ENCODE measurements at regions not wholly inside any gene's neighbourhood (a gene's known extent, or its start where the extent isn't known, plus 50 kb on each side); places are given as distances from the start of the nearest gene placed in this dataset.

DNA sequence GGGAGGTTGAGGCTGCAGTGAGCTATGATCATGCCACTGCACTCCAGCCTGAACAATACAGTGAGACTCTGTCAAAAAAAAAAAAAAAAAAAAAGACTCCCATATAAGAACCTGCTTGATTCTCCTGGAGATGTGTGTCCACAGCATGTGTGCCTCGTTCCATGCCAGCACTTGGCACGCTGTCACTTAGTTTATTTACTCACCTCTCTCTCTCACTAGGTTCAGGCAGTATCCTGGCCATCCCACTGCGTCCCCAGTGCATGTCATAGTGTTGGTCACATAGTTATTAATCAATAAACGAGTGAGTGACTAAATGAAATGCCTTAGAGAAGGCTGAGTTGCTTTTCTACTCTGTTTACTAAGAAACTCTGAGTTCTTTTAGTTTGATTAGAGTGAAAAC lies 79.1 kb upstream of the GPR12 start:
- ATAC-seq, result no peak

DNA sequence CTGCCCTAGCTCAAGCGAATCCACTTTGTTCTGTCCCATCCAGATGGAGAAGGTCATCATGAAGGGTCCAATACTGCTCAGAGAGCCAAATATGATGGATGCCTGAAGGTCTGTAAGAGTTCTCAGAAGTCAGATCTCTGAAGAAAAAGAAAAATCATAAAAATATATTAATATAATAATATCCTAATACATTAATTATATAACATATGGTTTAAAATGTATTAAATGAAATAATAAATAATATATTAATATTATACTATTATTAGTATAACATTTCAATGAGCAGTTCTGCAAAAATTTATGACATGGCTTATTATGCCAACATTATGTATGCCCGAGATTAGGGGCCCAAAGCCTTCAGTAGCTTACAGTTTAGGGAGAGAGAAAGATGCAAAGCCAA lies 78.2 kb upstream of the GPR12 start:
- no peak for ATAC-seq
- TF ChIP-seq, protein P1, sequence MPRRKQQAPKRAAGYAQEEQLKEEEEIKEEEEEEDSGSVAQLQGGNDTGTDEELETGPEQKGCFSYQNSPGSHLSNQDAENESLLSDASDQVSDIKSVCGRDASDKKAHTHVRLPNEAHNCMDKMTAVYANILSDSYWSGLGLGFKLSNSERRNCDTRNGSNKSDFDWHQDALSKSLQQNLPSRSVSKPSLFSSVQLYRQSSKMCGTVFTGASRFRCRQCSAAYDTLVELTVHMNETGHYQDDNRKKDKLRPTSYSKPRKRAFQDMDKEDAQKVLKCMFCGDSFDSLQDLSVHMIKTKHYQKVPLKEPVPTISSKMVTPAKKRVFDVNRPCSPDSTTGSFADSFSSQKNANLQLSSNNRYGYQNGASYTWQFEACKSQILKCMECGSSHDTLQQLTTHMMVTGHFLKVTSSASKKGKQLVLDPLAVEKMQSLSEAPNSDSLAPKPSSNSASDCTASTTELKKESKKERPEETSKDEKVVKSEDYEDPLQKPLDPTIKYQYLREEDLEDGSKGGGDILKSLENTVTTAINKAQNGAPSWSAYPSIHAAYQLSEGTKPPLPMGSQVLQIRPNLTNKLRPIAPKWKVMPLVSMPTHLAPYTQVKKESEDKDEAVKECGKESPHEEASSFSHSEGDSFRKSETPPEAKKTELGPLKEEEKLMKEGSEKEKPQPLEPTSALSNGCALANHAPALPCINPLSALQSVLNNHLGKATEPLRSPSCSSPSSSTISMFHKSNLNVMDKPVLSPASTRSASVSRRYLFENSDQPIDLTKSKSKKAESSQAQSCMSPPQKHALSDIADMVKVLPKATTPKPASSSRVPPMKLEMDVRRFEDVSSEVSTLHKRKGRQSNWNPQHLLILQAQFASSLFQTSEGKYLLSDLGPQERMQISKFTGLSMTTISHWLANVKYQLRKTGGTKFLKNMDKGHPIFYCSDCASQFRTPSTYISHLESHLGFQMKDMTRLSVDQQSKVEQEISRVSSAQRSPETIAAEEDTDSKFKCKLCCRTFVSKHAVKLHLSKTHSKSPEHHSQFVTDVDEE (CRISPR knock-in tag; IDR thresholded peaks at IDR 0.05), result no peak
- TF ChIP-seq ZNF70 (CRISPR knock-in tag; IDR thresholded peaks at IDR 0.05) (no peak), ZNF565 (CRISPR knock-in tag; conservative IDR thresholded peaks at IDR 0.05; ENCODE audit: low read depth) (no peak)

More for the DNA sequence above, 79.1 kb upstream of the GPR12 start:
- no peak for TF ChIP-seq ISL1 (CRISPR knock-in tag; IDR thresholded peaks at IDR 0.05)
- no peak for TF ChIP-seq CSDC2 (CRISPR knock-in tag; IDR thresholded peaks at IDR 0.05)
- TF ChIP-seq ZNF565 (CRISPR knock-in tag; conservative IDR thresholded peaks at IDR 0.05; ENCODE audit: low read depth), result no peak
- TF ChIP-seq, protein P2, sequence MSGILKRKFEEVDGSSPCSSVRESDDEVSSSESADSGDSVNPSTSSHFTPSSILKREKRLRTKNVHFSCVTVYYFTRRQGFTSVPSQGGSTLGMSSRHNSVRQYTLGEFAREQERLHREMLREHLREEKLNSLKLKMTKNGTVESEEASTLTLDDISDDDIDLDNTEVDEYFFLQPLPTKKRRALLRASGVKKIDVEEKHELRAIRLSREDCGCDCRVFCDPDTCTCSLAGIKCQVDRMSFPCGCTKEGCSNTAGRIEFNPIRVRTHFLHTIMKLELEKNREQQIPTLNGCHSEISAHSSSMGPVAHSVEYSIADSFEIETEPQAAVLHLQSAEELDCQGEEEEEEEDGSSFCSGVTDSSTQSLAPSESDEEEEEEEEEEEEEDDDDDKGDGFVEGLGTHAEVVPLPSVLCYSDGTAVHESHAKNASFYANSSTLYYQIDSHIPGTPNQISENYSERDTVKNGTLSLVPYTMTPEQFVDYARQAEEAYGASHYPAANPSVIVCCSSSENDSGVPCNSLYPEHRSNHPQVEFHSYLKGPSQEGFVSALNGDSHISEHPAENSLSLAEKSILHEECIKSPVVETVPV (CRISPR knock-in tag; IDR thresholded peaks at IDR 0.05), result no peak
- no peak for TF ChIP-seq RARB (CRISPR knock-in tag; IDR thresholded peaks at IDR 0.05)
- TF ChIP-seq, protein P3, sequence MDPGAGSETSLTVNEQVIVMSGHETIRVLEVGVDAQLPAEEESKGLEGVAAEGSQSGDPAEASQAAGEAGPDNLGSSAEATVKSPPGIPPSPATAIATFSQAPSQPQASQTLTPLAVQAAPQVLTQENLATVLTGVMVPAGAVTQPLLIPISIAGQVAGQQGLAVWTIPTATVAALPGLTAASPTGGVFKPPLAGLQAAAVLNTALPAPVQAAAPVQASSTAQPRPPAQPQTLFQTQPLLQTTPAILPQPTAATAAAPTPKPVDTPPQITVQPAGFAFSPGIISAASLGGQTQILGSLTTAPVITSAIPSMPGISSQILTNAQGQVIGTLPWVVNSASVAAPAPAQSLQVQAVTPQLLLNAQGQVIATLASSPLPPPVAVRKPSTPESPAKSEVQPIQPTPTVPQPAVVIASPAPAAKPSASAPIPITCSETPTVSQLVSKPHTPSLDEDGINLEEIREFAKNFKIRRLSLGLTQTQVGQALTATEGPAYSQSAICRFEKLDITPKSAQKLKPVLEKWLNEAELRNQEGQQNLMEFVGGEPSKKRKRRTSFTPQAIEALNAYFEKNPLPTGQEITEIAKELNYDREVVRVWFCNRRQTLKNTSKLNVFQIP (CRISPR knock-in tag; IDR thresholded peaks at IDR 0.05; ENCODE audit: borderline replicate concordance, low read depth), result no peak
- no peak for TF ChIP-seq ZNF8 (CRISPR knock-in tag; IDR thresholded peaks at IDR 0.05)
- no peak for TF ChIP-seq OSR1 (CRISPR knock-in tag; IDR thresholded peaks at IDR 0.05)
- no peak for TF ChIP-seq TCF4 (CRISPR knock-in tag; IDR thresholded peaks at IDR 0.05; ENCODE audit: borderline replicate concordance)
- TF ChIP-seq SNAI2 (CRISPR knock-in tag; IDR thresholded peaks at IDR 0.05), result no peak
- TF ChIP-seq ZFP30 (CRISPR knock-in tag; IDR thresholded peaks at IDR 0.05), result no peak
- TF ChIP-seq, protein P4, sequence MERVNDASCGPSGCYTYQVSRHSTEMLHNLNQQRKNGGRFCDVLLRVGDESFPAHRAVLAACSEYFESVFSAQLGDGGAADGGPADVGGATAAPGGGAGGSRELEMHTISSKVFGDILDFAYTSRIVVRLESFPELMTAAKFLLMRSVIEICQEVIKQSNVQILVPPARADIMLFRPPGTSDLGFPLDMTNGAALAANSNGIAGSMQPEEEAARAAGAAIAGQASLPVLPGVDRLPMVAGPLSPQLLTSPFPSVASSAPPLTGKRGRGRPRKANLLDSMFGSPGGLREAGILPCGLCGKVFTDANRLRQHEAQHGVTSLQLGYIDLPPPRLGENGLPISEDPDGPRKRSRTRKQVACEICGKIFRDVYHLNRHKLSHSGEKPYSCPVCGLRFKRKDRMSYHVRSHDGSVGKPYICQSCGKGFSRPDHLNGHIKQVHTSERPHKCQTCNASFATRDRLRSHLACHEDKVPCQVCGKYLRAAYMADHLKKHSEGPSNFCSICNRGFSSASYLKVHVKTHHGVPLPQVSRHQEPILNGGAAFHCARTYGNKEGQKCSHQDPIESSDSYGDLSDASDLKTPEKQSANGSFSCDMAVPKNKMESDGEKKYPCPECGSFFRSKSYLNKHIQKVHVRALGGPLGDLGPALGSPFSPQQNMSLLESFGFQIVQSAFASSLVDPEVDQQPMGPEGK (CRISPR knock-in tag; IDR thresholded peaks at IDR 0.05; ENCODE audit: borderline replicate concordance), result no peak
- TF ChIP-seq ZC3H10 (CRISPR knock-in tag; IDR thresholded peaks at IDR 0.05), result no peak
- no peak for TF ChIP-seq TOX (CRISPR knock-in tag; IDR thresholded peaks at IDR 0.05; ENCODE audit: borderline replicate concordance)
- TF ChIP-seq, protein P5, sequence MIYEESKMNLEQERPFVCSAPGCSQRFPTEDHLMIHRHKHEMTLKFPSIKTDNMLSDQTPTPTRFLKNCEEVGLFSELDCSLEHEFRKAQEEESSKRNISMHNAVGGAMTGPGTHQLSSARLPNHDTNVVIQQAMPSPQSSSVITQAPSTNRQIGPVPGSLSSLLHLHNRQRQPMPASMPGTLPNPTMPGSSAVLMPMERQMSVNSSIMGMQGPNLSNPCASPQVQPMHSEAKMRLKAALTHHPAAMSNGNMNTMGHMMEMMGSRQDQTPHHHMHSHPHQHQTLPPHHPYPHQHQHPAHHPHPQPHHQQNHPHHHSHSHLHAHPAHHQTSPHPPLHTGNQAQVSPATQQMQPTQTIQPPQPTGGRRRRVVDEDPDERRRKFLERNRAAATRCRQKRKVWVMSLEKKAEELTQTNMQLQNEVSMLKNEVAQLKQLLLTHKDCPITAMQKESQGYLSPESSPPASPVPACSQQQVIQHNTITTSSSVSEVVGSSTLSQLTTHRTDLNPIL (CRISPR knock-in tag; IDR thresholded peaks at IDR 0.05; ENCODE audit: low read depth), result no peak
- TF ChIP-seq ZNF70 (CRISPR knock-in tag; IDR thresholded peaks at IDR 0.05), result no peak
- TF ChIP-seq PPARA (CRISPR knock-in tag; IDR thresholded peaks at IDR 0.05; ENCODE audit: borderline replicate concordance), result no peak
- TF ChIP-seq GLIS3 (CRISPR knock-in tag; IDR thresholded peaks at IDR 0.05), result no peak
- TF ChIP-seq ZFP3 (CRISPR knock-in tag; IDR thresholded peaks at IDR 0.05), result no peak
- no peak for TF ChIP-seq ESRRG (CRISPR knock-in tag; IDR thresholded peaks at IDR 0.05)

DNA sequence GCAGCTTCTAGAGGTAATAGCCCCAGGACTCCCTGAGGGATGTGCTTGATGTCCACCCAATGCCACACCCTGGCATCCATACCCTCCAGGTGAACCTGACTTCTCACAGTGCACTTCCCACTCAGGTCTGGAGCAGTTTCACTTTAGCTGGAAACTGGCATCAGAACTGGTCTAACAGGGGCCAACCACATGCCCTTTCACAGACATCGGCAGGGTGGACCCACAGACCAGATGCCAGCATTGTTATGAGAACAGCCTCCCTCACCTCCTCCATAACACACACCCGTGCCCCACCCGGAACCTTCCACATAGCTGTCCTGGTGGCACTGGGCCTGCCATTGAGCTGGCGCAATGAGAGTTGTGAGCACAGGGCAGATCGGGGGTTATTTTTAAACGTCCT lies 77.4 kb upstream of the GPR12 start:
- ATAC-seq, result no peak
- TF ChIP-seq, protein P4 (CRISPR knock-in tag; IDR thresholded peaks at IDR 0.05; ENCODE audit: borderline replicate concordance), result no peak
- TF ChIP-seq ZNF8 (CRISPR knock-in tag; IDR thresholded peaks at IDR 0.05), result no peak
- TF ChIP-seq SNAI2 (CRISPR knock-in tag; IDR thresholded peaks at IDR 0.05), result no peak
- no peak for TF ChIP-seq PPARA (CRISPR knock-in tag; IDR thresholded peaks at IDR 0.05; ENCODE audit: borderline replicate concordance)
- TF ChIP-seq OSR1 (CRISPR knock-in tag; IDR thresholded peaks at IDR 0.05), result no peak
- TF ChIP-seq ESRRG (CRISPR knock-in tag; IDR thresholded peaks at IDR 0.05), result no peak
- TF ChIP-seq RARB (CRISPR knock-in tag; IDR thresholded peaks at IDR 0.05), result no peak
- TF ChIP-seq ARNTL (CRISPR knock-in tag; IDR thresholded peaks at IDR 0.05; ENCODE audit: borderline replicate concordance, low read depth), result no peak
- TF ChIP-seq, protein P5 (CRISPR knock-in tag; IDR thresholded peaks at IDR 0.05; ENCODE audit: low read depth), result no peak
- TF ChIP-seq TOX (CRISPR knock-in tag; IDR thresholded peaks at IDR 0.05; ENCODE audit: borderline replicate concordance), result no peak
- TF ChIP-seq ZFP3 (CRISPR knock-in tag; IDR thresholded peaks at IDR 0.05), result no peak
- TF ChIP-seq TCF4 (CRISPR knock-in tag; IDR thresholded peaks at IDR 0.05; ENCODE audit: borderline replicate concordance), result no peak
- no peak for TF ChIP-seq ZFP30 (CRISPR knock-in tag; IDR thresholded peaks at IDR 0.05)
- TF ChIP-seq GLIS3 (CRISPR knock-in tag; IDR thresholded peaks at IDR 0.05), result no peak
- TF ChIP-seq, protein P2 (CRISPR knock-in tag; IDR thresholded peaks at IDR 0.05), result no peak
- no peak for TF ChIP-seq ZNF70 (CRISPR knock-in tag; IDR thresholded peaks at IDR 0.05)
- TF ChIP-seq CSDC2 (CRISPR knock-in tag; IDR thresholded peaks at IDR 0.05), result no peak

All from SK-N-SH treated with all-trans-retinoic acid at 6 μM for 48 hours (cell line).